ENCODE measurements at regions not wholly inside any gene's neighbourhood (a gene's known extent, or its start where the extent isn't known, plus 50 kb on each side); places are given as distances from the start of the nearest gene placed in this dataset.

GRCh38 chr5:120982351-120982750 is 518.3 kb downstream of the PRR16 start:
- H3K4me1 ChIP-seq: no peaks in the 10 kb centered on the region
- intact Hi-C loops (cut with micrococcal nuclease): no loop called here
- no peak for TF ChIP-seq CTCF (IDR thresholded peaks at IDR 0.05; ENCODE audit: borderline replicate concordance)

GRCh38 chr5:120985526-120985925 is 521.4 kb downstream of the PRR16 start:
- no peak for DNase-seq
- no peaks in the 10 kb centered on the region for H3K4me1 ChIP-seq
- no peak overlapping the region for H3K4me3 ChIP-seq
- no peaks in the 10 kb centered on the region for H3K9me3 ChIP-seq (replicated peaks)
- TF ChIP-seq CTCF (IDR thresholded peaks at IDR 0.05; ENCODE audit: borderline replicate concordance): no peak
- H3K36me3 ChIP-seq: no peaks in the 10 kb centered on the region
- H3K27me3 ChIP-seq (ENCODE audit: low read depth): no peaks in the 10 kb centered on the region
- intact Hi-C loops (cut with micrococcal nuclease): no loop called here
- no peak overlapping the region for H3K27ac ChIP-seq (replicated peaks)

More at GRCh38 chr5:120982351-120982750, 518.3 kb downstream of the PRR16 start:
- Histone ChIP-seq H3K4me3 (no peak overlapping the region), H3K36me3 (no peaks in the 10 kb centered on the region), H3K27ac (replicated peaks) (no peak overlapping the region), H3K9me3 (replicated peaks) (no peaks in the 10 kb centered on the region), H3K27me3 (ENCODE audit: low read depth) (no peaks in the 10 kb centered on the region)
- no peak for DNase-seq

GRCh38 chr5:120988491-120988890 is 524.4 kb downstream of the PRR16 start:
- no peaks in the 10 kb centered on the region for H3K27me3 ChIP-seq (ENCODE audit: low read depth)
- intact Hi-C loops (cut with micrococcal nuclease): no loop called here
- no peaks in the 10 kb centered on the region for H3K4me1 ChIP-seq
- no peak overlapping the region for H3K27ac ChIP-seq (replicated peaks)
- H3K4me3 ChIP-seq: no peak overlapping the region
- no peak for TF ChIP-seq CTCF (IDR thresholded peaks at IDR 0.05; ENCODE audit: borderline replicate concordance)
- DNase-seq: no peak
- H3K36me3 ChIP-seq: no peaks in the 10 kb centered on the region
- no peaks in the 10 kb centered on the region for H3K9me3 ChIP-seq (replicated peaks)

DNA sequence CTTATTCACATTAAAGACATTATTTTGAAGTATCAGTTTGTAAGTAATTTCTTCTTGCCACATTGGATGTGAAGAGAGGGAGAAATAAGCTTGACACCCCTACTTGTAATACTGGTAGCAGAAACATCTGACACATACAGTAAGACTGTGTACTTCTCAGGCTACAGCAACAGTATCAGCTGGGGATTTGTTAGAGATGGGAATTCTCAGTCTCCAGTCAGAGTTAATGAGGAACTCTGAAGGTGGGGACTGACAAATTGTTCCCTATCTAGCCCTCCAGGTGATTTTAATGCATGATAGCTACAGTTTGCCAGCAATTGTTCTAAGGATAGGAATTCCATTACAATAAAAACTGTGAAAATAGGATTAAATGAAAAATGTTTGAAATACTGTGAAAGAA is 524.8 kb downstream of the PRR16 start:
- Histone ChIP-seq H3K27me3 (ENCODE audit: low read depth) (no peaks in the 10 kb centered on the region), H3K4me3 (no peak overlapping the region), H3K9me3 (replicated peaks) (no peaks in the 10 kb centered on the region), H3K36me3 (no peaks in the 10 kb centered on the region), H3K27ac (replicated peaks) (no peak overlapping the region), H3K4me1 (no peaks in the 10 kb centered on the region)
- no peak for TF ChIP-seq CTCF (IDR thresholded peaks at IDR 0.05; ENCODE audit: borderline replicate concordance)
- no peak for DNase-seq
- intact Hi-C loops (cut with micrococcal nuclease): no loop called here

GRCh38 chr5:120991569-120991968 is 527.5 kb downstream of the PRR16 start:
- DNase-seq: no peak
- intact Hi-C loops (cut with micrococcal nuclease): no loop called here
- Histone ChIP-seq H3K9me3 (replicated peaks) (no peaks in the 10 kb centered on the region), H3K4me3 (no peak overlapping the region), H3K27me3 (ENCODE audit: low read depth) (no peaks in the 10 kb centered on the region), H3K36me3 (no peaks in the 10 kb centered on the region), H3K27ac (replicated peaks) (no peak overlapping the region), H3K4me1 (no peaks in the 10 kb centered on the region)
- TF ChIP-seq CTCF (IDR thresholded peaks at IDR 0.05; ENCODE audit: borderline replicate concordance): no peak

DNA sequence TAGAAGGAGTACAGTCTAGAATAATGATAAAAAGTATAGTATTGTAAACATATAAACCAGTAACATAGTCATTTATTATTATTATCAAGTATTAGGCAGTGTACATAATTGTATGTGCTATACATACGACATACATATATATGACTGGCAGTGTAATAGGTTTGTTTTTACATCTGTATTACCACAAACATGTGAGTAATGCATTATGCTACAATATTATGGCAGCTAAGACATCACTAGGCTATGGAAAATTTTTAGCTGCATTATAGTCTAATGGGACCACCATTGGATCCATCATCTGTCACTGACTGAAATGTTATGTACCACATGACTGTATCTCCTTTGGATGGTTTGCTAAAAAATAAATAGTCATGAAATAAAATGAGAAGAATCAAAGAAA is 530.0 kb downstream of the PRR16 start:
- no peak for TF ChIP-seq CTCF (IDR thresholded peaks at IDR 0.05; ENCODE audit: borderline replicate concordance)
- no peaks in the 10 kb centered on the region for H3K4me1 ChIP-seq
- H3K4me3 ChIP-seq: no peak overlapping the region
- H3K27ac ChIP-seq (replicated peaks): no peak overlapping the region
- H3K9me3 ChIP-seq (replicated peaks): no peaks in the 10 kb centered on the region
- intact Hi-C loops (cut with micrococcal nuclease): no loop called here
- H3K27me3 ChIP-seq (ENCODE audit: low read depth): no peaks in the 10 kb centered on the region
- no peak for DNase-seq
- no peaks in the 10 kb centered on the region for H3K36me3 ChIP-seq

Data from left ventricle myocardium inferior (tissue), 1 donor.